ENCODE measurements at regions not wholly inside any gene's neighbourhood (a gene's known extent, or its start where the extent isn't known, plus 50 kb on each side); places are given as distances from the start of the nearest gene placed in this dataset.

DNA sequence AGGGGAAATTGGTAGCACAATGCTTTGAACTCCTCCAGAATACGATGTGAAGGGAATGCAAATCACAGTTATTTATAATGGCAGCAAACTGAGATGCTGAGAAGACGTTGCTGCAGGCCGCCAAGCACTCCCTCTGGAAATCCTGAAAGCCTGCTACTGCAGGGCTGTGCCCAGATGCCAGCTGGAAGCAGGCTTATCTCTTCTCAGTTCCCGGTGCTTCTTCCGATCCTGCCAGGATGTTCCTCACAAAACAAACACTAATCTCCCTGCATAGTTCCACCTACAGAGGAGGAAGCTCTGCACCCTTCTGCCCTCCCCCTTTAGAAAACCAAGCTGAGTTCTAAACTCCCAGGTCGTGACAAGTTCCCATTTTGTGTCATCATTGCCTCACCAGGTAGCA lies 201.7 kb upstream of the BCL6 start:
- DNase-seq (ENCODE audit: low read depth in 2 of 2), result no peak
- no peak overlapping the region for H3K4me3 ChIP-seq (replicated peaks in 1 of 2; ENCODE audit: low read depth in 2 of 2, low read length in 2 of 2)
- no peak for TF ChIP-seq CTCF (IDR thresholded peaks at IDR 0.05; ENCODE audit: low read depth, low read length)

DNA sequence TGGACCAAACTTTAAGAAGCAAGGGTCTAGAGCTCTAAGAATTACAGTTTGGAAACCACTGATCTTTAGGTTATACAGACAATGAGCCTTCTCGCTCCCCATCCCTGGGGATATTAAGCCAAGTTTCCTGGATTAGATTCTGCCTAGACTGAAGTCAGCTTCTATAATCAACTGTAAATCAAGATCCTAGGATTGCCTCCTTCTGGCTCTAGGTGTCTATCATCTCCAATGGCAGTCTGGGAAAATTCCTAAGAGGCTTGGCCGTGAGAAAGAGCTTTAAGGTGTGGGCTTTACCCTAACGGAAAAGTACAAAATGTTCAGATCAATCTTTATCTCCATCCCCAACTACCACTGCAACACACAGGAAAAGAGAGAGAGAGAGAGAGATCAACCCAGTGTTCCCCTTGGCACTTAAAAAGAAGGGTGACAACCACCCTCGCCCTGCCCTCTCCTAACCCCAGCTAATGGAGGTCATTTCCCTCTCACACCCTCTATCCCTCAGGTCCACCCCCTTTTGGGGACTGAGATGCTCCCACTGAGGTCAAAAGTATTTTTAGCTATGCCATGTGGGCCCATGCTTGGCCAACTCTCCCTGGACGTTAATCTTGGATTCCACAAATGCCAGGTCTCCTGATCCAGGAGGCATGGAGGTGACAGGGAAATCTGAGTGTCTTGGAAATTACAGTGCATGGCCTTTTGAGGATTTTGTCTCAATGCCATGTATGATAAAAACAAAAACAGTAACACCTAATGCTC lies 202.8 kb upstream of the BCL6 start:
- no peak for TF ChIP-seq CTCF (IDR thresholded peaks at IDR 0.05; ENCODE audit: low read depth, low read length)
- H3K4me3 ChIP-seq (replicated peaks in 1 of 2; ENCODE audit: low read depth in 2 of 2, low read length in 2 of 2), result no peak overlapping the region
- DNase-seq (ENCODE audit: low read depth in 2 of 2), result no peak

DNA sequence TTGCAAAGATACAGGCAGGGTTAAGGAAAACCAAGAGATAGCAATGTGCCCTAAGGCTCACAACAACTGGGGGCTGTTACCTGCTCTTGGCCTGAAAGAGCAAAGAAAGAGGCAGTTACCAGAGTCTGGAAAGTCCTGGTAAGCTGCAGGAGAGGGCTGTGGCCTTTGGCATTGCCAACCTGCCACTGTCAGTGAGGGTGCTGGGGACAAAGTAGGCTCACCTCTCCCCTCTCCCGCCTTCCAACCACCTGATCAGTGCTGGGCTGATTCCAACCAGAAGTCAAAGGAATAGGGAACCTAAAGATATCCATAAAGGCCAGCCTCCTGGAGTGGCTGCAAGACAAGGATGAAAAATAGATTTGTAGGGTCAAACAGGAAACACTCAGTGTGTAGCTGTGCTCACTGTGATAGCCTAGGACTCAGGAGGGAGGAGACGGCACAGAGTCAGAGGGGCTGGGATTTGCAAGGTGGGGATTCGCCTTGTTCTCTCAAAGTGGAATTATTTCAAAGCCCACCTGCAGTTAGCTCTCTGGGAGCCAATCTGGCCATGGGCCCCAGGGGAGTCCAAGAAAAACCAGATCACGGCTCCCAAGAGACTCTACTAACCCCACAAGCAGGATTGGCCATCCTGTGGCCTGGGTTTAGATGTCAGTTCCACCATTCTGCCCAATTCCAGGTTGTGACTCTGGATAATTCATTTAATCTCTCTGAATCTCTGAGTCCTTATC lies 204.0 kb upstream of the BCL6 start:
- no peak for DNase-seq (ENCODE audit: low read depth in 2 of 2)
- no peak overlapping the region for H3K4me3 ChIP-seq (replicated peaks in 1 of 2; ENCODE audit: low read depth in 2 of 2, low read length in 2 of 2)
- TF ChIP-seq CTCF (IDR thresholded peaks at IDR 0.05; ENCODE audit: low read depth, low read length), result no peak

GRCh38 chr3:187950671-187951070 lies 203.3 kb upstream of the LPP start:
- no peak for DNase-seq (ENCODE audit: low read depth in 2 of 2)
- no peak for TF ChIP-seq CTCF (IDR thresholded peaks at IDR 0.05; ENCODE audit: low read depth, low read length)
- H3K4me3 ChIP-seq (replicated peaks in 1 of 2; ENCODE audit: low read depth in 2 of 2, low read length in 2 of 2), result no peak overlapping the region

DNA sequence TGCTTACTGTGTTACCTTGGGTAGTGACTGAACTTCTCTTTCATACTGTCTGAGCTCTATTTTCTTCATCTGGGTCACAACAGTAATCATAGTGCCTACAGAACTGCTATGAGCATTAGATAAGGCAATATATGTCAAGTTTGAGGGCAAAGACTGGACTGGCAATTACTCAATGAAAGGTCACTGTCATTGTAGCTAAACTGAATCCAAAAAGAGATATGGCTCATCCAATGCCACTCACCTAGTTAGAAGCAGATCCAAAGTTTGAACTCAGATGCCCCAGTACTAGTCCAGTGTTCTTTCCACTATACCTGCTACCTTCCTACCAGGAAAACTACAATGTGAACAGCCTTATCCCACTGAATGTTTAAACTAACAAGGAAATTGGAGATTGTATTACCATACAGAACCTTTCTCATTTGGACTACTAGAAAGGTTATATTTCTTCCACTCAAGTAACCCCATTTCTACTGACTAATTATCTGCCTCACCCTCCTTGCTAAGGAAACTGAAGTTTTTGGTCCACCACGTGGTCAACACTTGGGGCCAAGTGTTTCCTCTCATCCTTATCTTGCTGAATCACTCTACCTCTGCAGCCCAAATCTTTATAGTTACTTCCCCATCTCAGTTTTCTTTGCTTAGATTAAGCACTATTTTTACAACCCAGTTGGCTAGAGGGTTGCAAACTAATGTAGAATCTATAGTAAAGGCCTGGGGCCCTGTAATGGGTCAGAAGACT lies 202.3 kb upstream of the LPP start:
- TF ChIP-seq CTCF (IDR thresholded peaks at IDR 0.05; ENCODE audit: low read depth, low read length), result no peak
- H3K4me3 ChIP-seq (replicated peaks in 1 of 2; ENCODE audit: low read depth in 2 of 2, low read length in 2 of 2), result no peak overlapping the region
- DNase-seq (ENCODE audit: low read depth in 2 of 2), result no peak

GRCh38 chr3:187952849-187953248 lies 201.1 kb upstream of the LPP start:
- no peak for TF ChIP-seq CTCF (IDR thresholded peaks at IDR 0.05; ENCODE audit: low read depth, low read length)
- no peak overlapping the region for H3K4me3 ChIP-seq (replicated peaks in 1 of 2; ENCODE audit: low read depth in 2 of 2, low read length in 2 of 2)
- DNase-seq (ENCODE audit: low read depth in 2 of 2), result no peak

Measured in cardiac fibroblast (primary cell).